WTC11 (cell line): ENCODE measurements at regions not wholly inside any gene's neighbourhood (a gene's known extent, or its start where the extent isn't known, plus 50 kb on each side); places are given as distances from the start of the nearest gene placed in this dataset.

ENCODE experiments used
- AFF4 ChIP-seq: sonication (generic); formaldehyde crosslinking; IDR thresholded peaks from 2 replicates; pipeline ENCODE4 v1.8.1; 2023; ENCODE audit warnings: mild to moderate bottlenecking, missing genetic modification reagents, borderline replicate concordance
- ATF3 ChIP-seq: sonication (generic); formaldehyde crosslinking; conservative IDR thresholded peaks from 2 replicates; pipeline ENCODE4 v1.8.1; 2022; ENCODE audit warnings: mild to moderate bottlenecking, missing genetic modification reagents
- CDX4 ChIP-seq: fragments of 250-450 bp; sonication (Bioruptor Pico); IDR thresholded peaks from 2 replicates; pipeline ENCODE4 v1.9.0; 2021; ENCODE audit warnings: moderate library complexity, mild to moderate bottlenecking, inconsistent platforms, borderline replicate concordance
- CTCF ChIP-seq: fragments of 200-600 bp; IDR thresholded peaks from 2 replicates; pipeline ENCODE4 v1.8.0; 2022; ENCODE audit warnings: antibody characterized with exemption
- FOXJ3 ChIP-seq: sonication (generic); formaldehyde crosslinking; IDR thresholded peaks from 2 replicates; pipeline ENCODE4 v1.9.0; 2021; ENCODE audit warnings: missing genetic modification reagents, mild to moderate bottlenecking, borderline replicate concordance
- HMGXB4 ChIP-seq: sonication (generic); formaldehyde crosslinking; IDR thresholded peaks from 2 replicates; pipeline ENCODE4 v1.8.1; 2023; ENCODE audit warnings: mild to moderate bottlenecking, moderate library complexity, missing genetic modification reagents
- JAZF1 ChIP-seq: fragments of 250-450 bp; sonication (Bioruptor Pico); IDR thresholded peaks from 2 replicates; pipeline ENCODE4 v1.9.0; 2021; ENCODE audit warnings: moderate library complexity, mild to moderate bottlenecking, inconsistent platforms
- NR3C1 ChIP-seq: sonication (generic); formaldehyde crosslinking; conservative IDR thresholded peaks from 2 replicates; pipeline ENCODE4 v1.8.1; 2023; ENCODE audit warnings: low read depth, mild to moderate bottlenecking, missing genetic modification reagents
- OVOL2 ChIP-seq: fragments of 250-450 bp; sonication (Bioruptor Pico); IDR thresholded peaks from 2 replicates; pipeline ENCODE4 v1.9.0; 2021; ENCODE audit warnings: mild to moderate bottlenecking, borderline replicate concordance
- SMAD4 ChIP-seq: sonication (generic); formaldehyde crosslinking; IDR thresholded peaks from 2 replicates; pipeline ENCODE4 v1.8.0; 2022; ENCODE audit warnings: mild to moderate bottlenecking, missing genetic modification reagents
- SOX15 ChIP-seq: fragments of 250-450 bp; sonication (Bioruptor Pico); IDR thresholded peaks from 2 replicates; pipeline ENCODE4 v1.9.0; 2021; ENCODE audit warnings: mild to moderate bottlenecking
- USF1 ChIP-seq: sonication (generic); formaldehyde crosslinking; IDR thresholded peaks from 2 replicates; pipeline ENCODE4 v1.8.0; 2022; ENCODE audit warnings: mild to moderate bottlenecking, missing genetic modification reagents

- TF ChIP-seq CTCF = no peak
- no peak for TF ChIP-seq JAZF1 (CRISPR knock-in tag)
- TF ChIP-seq HMGXB4 (CRISPR knock-in tag) = no peak
- TF ChIP-seq FOXJ3 (CRISPR knock-in tag) = no peak
- TF ChIP-seq SMAD4 (CRISPR knock-in tag) = no peak
- no peak for TF ChIP-seq AFF4 (CRISPR knock-in tag)
- TF ChIP-seq USF1 (CRISPR knock-in tag) = no peak
- no peak for TF ChIP-seq SOX15 (CRISPR knock-in tag)
- TF ChIP-seq ATF3 (CRISPR knock-in tag) = no peak
- no peak for TF ChIP-seq CDX4 (CRISPR knock-in tag)
- TF ChIP-seq OVOL2 (CRISPR knock-in tag) = no peak
- no peak for TF ChIP-seq NR3C1 (CRISPR knock-in tag)
These were observed 55.5 kb upstream of the KATNAL1 start for GRCh38 chr13:30362869-30363268.
